ENCODE measurements at regions not wholly inside any gene's neighbourhood (a gene's known extent, or its start where the extent isn't known, plus 50 kb on each side); places are given as distances from the start of the nearest gene placed in this dataset.

DNA sequence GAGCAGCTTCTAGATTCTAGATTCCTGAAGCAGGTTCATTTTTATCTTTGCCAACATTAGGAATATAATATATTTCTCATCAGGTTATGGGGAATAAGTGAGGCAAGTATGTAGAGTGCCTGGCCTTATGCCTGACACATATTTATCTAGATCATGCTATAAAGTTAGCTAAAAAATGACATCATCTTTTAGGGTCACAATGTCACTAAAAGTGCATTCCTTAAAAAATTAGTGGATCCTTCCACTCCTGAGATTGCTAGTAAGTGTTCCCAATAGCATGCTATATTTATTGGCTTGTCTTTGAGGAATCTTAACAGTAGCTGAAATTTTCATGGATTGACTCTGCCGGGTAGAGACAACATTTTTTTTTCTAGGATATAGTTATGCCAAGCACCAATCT is 305.9 kb upstream of the TMCO5A start:
- Histone ChIP-seq H4K5ac (ENCODE audit: insufficient read length, low read depth, low read length) (no peak overlapping the region), H2BK12ac (ENCODE audit: insufficient read length, low read depth, low read length) (no peak overlapping the region), H2AFZ (ENCODE audit: low read length) (no peak overlapping the region), H3K9ac (ENCODE audit: extremely low read depth, insufficient read length, low read length) (no peak overlapping the region), H3K14ac (ENCODE audit: insufficient read depth, low read length) (no peak overlapping the region), H3K23ac (ENCODE audit: insufficient read length, low read depth, low read length) (no peak overlapping the region), H3K27me3 (ENCODE audit: insufficient read depth, low read length) (no peaks in the 10 kb centered on the region), H2BK20ac (ENCODE audit: low read depth, low read length, poor library complexity, severe bottlenecking) (no peak overlapping the region), H3K4me1 (ENCODE audit: insufficient read depth, low read length) (no peaks in the 10 kb centered on the region), H4K91ac (ENCODE audit: insufficient read length, low read depth, low read length) (no peak overlapping the region), H2BK120ac (ENCODE audit: low read depth, low read length, poor library complexity, severe bottlenecking) (no peak overlapping the region), H4K20me1 (ENCODE audit: control insufficient read depth, insufficient read depth, insufficient read length) (no peaks in the 10 kb centered on the region), H3K23me2 (ENCODE audit: insufficient read length, low read depth, low read length, poor library complexity, severe bottlenecking) (no peaks in the 10 kb centered on the region), H3K79me2 (ENCODE audit: insufficient read depth, low read length) (no peaks in the 10 kb centered on the region), H3K79me1 (ENCODE audit: insufficient read depth, low read depth, low read length, poor library complexity, severe bottlenecking) (no peaks in the 10 kb centered on the region), H3K4ac (ENCODE audit: low read depth, low read length) (no peak overlapping the region), H2BK5ac (ENCODE audit: insufficient read length, low read length) (no peak overlapping the region), H3T11ph (ENCODE audit: low read length) (no peak overlapping the region), H3K56ac (ENCODE audit: insufficient read length, low read depth, low read length) (no peak overlapping the region), H3K27ac (ENCODE audit: insufficient read length, low read depth, low read length) (no peak overlapping the region), H4K8ac (replicated peaks; ENCODE audit: insufficient read length, low read depth, low read length) (no peak overlapping the region), H3K9me3 (ENCODE audit: control insufficient read depth, low read depth, low read length) (no peaks in the 10 kb centered on the region), H2AK5ac (ENCODE audit: insufficient read length, low read length) (no peak overlapping the region), H2BK15ac (ENCODE audit: low read depth, low read length) (no peak overlapping the region), H3K4me2 (ENCODE audit: insufficient read depth, insufficient read length, low read length) (no peak overlapping the region), H3K18ac (ENCODE audit: insufficient read length, low read depth, low read length) (no peak overlapping the region)
- Mint-ChIP-seq H3K4me3 (no peak overlapping the region), H3K36me3 (ENCODE audit: insufficient read depth in 1 of 3, low read depth in 3 of 3) (no peaks in the 10 kb centered on the region), H3K27me3 (ENCODE audit: low read depth) (peaks cover 2% of the 10 kb centered on the region; the same call in 1 of the 2 replicates), H3K4me1 (no peaks in the 10 kb centered on the region), H3K27ac (no peak overlapping the region), H3K9me3 (no peaks in the 10 kb centered on the region)
- DNase-seq = no peak
- TF ChIP-seq, protein P1, sequence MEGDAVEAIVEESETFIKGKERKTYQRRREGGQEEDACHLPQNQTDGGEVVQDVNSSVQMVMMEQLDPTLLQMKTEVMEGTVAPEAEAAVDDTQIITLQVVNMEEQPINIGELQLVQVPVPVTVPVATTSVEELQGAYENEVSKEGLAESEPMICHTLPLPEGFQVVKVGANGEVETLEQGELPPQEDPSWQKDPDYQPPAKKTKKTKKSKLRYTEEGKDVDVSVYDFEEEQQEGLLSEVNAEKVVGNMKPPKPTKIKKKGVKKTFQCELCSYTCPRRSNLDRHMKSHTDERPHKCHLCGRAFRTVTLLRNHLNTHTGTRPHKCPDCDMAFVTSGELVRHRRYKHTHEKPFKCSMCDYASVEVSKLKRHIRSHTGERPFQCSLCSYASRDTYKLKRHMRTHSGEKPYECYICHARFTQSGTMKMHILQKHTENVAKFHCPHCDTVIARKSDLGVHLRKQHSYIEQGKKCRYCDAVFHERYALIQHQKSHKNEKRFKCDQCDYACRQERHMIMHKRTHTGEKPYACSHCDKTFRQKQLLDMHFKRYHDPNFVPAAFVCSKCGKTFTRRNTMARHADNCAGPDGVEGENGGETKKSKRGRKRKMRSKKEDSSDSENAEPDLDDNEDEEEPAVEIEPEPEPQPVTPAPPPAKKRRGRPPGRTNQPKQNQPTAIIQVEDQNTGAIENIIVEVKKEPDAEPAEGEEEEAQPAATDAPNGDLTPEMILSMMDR (conservative IDR thresholded peaks at IDR 0.05) = no peak
- no CpG with 5 or more reads among the region's 1 CpG for WGBS (ENCODE audit: extremely low coverage, insufficient read length, low lambda C conversion rate)
